ENCODE measurements at regions not wholly inside any gene's neighbourhood (a gene's known extent, or its start where the extent isn't known, plus 50 kb on each side); places are given as distances from the start of the nearest gene placed in this dataset.

DNA sequence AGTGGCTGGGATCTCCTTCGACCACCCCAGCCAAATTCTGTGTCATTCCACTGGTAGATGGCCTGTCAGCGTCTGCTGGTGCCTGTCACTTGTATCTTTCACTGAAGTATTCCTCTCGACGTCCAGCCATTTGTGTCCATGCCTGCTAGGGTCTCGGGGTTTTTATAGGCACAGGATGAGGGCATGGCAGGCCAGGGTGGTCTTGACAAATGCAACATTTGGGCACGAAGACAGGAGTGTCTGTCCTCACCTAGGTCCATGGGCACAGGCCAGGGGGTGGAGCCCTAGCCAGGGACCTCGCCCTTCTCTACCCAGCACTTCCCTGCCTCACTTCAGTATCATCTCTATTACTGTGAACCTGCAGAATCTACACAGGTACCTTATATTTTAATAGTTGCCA lies 2223.9 kb upstream of the ACO1 start:
- TF ChIP-seq POLR2AphosphoS5 (IDR thresholded peaks at IDR 0.05; ENCODE audit: low read length) = no peak
- TF ChIP-seq JUNB (IDR thresholded peaks at IDR 0.05) = no peak
- no peak for TF ChIP-seq SRF (IDR thresholded peaks at IDR 0.05; ENCODE audit: low read depth in 2 of 2, low read length in 2 of 2)
- TF ChIP-seq, protein P1, sequence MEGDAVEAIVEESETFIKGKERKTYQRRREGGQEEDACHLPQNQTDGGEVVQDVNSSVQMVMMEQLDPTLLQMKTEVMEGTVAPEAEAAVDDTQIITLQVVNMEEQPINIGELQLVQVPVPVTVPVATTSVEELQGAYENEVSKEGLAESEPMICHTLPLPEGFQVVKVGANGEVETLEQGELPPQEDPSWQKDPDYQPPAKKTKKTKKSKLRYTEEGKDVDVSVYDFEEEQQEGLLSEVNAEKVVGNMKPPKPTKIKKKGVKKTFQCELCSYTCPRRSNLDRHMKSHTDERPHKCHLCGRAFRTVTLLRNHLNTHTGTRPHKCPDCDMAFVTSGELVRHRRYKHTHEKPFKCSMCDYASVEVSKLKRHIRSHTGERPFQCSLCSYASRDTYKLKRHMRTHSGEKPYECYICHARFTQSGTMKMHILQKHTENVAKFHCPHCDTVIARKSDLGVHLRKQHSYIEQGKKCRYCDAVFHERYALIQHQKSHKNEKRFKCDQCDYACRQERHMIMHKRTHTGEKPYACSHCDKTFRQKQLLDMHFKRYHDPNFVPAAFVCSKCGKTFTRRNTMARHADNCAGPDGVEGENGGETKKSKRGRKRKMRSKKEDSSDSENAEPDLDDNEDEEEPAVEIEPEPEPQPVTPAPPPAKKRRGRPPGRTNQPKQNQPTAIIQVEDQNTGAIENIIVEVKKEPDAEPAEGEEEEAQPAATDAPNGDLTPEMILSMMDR (IDR thresholded peaks at IDR 0.05 in 2 of 3, conservative IDR thresholded peaks at IDR 0.05 in 1 of 3; ENCODE audit: control insufficient read depth in 2 of 3, extremely low read depth in 1 of 3, insufficient read depth in 1 of 3, low read depth in 3 of 3, low read length in 3 of 3) = no peak
- no peak for TF ChIP-seq NR2C2 (IDR thresholded peaks at IDR 0.05; ENCODE audit: borderline replicate concordance, control insufficient read depth, insufficient read length, low read depth)
- TF ChIP-seq, protein P2, sequence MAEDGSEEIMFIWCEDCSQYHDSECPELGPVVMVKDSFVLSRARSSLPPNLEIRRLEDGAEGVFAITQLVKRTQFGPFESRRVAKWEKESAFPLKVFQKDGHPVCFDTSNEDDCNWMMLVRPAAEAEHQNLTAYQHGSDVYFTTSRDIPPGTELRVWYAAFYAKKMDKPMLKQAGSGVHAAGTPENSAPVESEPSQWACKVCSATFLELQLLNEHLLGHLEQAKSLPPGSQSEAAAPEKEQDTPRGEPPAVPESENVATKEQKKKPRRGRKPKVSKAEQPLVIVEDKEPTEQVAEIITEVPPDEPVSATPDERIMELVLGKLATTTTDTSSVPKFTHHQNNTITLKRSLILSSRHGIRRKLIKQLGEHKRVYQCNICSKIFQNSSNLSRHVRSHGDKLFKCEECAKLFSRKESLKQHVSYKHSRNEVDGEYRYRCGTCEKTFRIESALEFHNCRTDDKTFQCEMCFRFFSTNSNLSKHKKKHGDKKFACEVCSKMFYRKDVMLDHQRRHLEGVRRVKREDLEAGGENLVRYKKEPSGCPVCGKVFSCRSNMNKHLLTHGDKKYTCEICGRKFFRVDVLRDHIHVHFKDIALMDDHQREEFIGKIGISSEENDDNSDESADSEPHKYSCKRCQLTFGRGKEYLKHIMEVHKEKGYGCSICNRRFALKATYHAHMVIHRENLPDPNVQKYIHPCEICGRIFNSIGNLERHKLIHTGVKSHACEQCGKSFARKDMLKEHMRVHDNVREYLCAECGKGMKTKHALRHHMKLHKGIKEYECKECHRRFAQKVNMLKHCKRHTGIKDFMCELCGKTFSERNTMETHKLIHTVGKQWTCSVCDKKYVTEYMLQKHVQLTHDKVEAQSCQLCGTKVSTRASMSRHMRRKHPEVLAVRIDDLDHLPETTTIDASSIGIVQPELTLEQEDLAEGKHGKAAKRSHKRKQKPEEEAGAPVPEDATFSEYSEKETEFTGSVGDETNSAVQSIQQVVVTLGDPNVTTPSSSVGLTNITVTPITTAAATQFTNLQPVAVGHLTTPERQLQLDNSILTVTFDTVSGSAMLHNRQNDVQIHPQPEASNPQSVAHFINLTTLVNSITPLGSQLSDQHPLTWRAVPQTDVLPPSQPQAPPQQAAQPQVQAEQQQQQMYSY (CRISPR knock-in tag; IDR thresholded peaks at IDR 0.05) = no peak
- TF ChIP-seq, protein P3, sequence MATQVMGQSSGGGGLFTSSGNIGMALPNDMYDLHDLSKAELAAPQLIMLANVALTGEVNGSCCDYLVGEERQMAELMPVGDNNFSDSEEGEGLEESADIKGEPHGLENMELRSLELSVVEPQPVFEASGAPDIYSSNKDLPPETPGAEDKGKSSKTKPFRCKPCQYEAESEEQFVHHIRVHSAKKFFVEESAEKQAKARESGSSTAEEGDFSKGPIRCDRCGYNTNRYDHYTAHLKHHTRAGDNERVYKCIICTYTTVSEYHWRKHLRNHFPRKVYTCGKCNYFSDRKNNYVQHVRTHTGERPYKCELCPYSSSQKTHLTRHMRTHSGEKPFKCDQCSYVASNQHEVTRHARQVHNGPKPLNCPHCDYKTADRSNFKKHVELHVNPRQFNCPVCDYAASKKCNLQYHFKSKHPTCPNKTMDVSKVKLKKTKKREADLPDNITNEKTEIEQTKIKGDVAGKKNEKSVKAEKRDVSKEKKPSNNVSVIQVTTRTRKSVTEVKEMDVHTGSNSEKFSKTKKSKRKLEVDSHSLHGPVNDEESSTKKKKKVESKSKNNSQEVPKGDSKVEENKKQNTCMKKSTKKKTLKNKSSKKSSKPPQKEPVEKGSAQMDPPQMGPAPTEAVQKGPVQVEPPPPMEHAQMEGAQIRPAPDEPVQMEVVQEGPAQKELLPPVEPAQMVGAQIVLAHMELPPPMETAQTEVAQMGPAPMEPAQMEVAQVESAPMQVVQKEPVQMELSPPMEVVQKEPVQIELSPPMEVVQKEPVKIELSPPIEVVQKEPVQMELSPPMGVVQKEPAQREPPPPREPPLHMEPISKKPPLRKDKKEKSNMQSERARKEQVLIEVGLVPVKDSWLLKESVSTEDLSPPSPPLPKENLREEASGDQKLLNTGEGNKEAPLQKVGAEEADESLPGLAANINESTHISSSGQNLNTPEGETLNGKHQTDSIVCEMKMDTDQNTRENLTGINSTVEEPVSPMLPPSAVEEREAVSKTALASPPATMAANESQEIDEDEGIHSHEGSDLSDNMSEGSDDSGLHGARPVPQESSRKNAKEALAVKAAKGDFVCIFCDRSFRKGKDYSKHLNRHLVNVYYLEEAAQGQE (IDR thresholded peaks at IDR 0.05; ENCODE audit: low read depth, low read length) = no peak
- no peak for TF ChIP-seq TARDBP (IDR thresholded peaks at IDR 0.05; ENCODE audit: borderline replicate concordance)
- TF ChIP-seq NFYB (IDR thresholded peaks at IDR 0.05; ENCODE audit: insufficient read depth, low read depth, low read length) = no peak
- no peak for TF ChIP-seq EP300 (IDR thresholded peaks at IDR 0.05; ENCODE audit: borderline replicate concordance in 1 of 2, control insufficient read depth in 1 of 2, low read depth in 2 of 2, low read length in 2 of 2)
- no peak for TF ChIP-seq RAD21 (IDR thresholded peaks at IDR 0.05; ENCODE audit: insufficient read depth, low read depth, low read length)
- TF ChIP-seq, protein P4, sequence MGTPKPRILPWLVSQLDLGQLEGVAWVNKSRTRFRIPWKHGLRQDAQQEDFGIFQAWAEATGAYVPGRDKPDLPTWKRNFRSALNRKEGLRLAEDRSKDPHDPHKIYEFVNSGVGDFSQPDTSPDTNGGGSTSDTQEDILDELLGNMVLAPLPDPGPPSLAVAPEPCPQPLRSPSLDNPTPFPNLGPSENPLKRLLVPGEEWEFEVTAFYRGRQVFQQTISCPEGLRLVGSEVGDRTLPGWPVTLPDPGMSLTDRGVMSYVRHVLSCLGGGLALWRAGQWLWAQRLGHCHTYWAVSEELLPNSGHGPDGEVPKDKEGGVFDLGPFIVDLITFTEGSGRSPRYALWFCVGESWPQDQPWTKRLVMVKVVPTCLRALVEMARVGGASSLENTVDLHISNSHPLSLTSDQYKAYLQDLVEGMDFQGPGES (IDR thresholded peaks at IDR 0.05) = no peak
- no peak for TF ChIP-seq KLF5 (IDR thresholded peaks at IDR 0.05; ENCODE audit: partially characterized antibody)
